MM.1S (cell line): ENCODE measurements at regions not wholly inside any gene's neighbourhood (a gene's known extent, or its start where the extent isn't known, plus 50 kb on each side); places are given as distances from the start of the nearest gene placed in this dataset.

ENCODE experiments used
- DNase-seq: peaks from one replicate; pipeline ENCODE4 v3.0.0-alpha.2; 2015
- H2AFZ ChIP-seq: fragments of 300-600 bp; sonication (generic); 2 replicates; pipeline ENCODE4 v1.6.0; 2016; ENCODE audit warnings: antibody characterized with exemption, low read length
- H3F3A ChIP-seq: fragments of 300-600 bp; sonication (generic); 2 replicates; pipeline ENCODE4 v1.6.1; 2016; ENCODE audit warnings: mild to moderate bottlenecking, antibody characterized with exemption, low read length, moderate library complexity, mixed read lengths; ENCODE audit not compliant: insufficient read depth
- H3K27ac ChIP-seq: fragments of 300-600 bp; sonication (generic); 2 replicates; pipeline ENCODE4 v1.5.1; 2016; ENCODE audit warnings: mild to moderate bottlenecking, low read length
- H3K27me3 ChIP-seq: fragments of 300-600 bp; sonication (generic); replicated peaks from 2 replicates; pipeline ENCODE4 v1.6.0; 2016; ENCODE audit warnings: low read length; ENCODE audit not compliant: insufficient read depth
- H3K36me3 ChIP-seq: fragments of 300-600 bp; sonication (generic); replicated peaks from 2 replicates; pipeline ENCODE4 v1.6.1; 2016; ENCODE audit warnings: mild to moderate bottlenecking, low read length, mixed read lengths; ENCODE audit not compliant: insufficient read depth
- H3K4me1 ChIP-seq: fragments of 300-600 bp; sonication (generic); 2 replicates; pipeline ENCODE4 v1.6.1; 2016; ENCODE audit warnings: low read length, mixed read lengths
- H3K4me2 ChIP-seq: fragments of 300-600 bp; sonication (generic); 2 replicates; pipeline ENCODE4 v1.6.0; 2016; ENCODE audit warnings: low read depth, low read length
- H3K4me3 ChIP-seq: fragments of 300-600 bp; sonication (generic); 2 replicates; pipeline ENCODE4 v1.5.1; 2016; ENCODE audit warnings: low read length, mixed read lengths
- H3K79me2 ChIP-seq: fragments of 300-600 bp; sonication (generic); 2 replicates; pipeline ENCODE4 v1.6.1; 2016; ENCODE audit warnings: mixed run types, low read length, mixed read lengths
- H3K9ac ChIP-seq: fragments of 300-600 bp; sonication (generic); 2 replicates; pipeline ENCODE4 v1.6.1; 2016; ENCODE audit warnings: low read length, mixed read lengths
- H3K9me2 ChIP-seq: fragments of 300-600 bp; sonication (generic); replicated peaks from 2 replicates; pipeline ENCODE4 v1.6.1; 2016; ENCODE audit warnings: mild to moderate bottlenecking, low read length, mixed read lengths; ENCODE audit not compliant: insufficient read depth
- H3K9me3 ChIP-seq: fragments of 300-600 bp; sonication (generic); replicated peaks from 2 replicates; pipeline ENCODE4 v1.6.1; 2016; ENCODE audit warnings: mild to moderate bottlenecking, low read length, mixed read lengths; ENCODE audit not compliant: insufficient read depth
- H4K20me1 ChIP-seq: fragments of 300-600 bp; sonication (generic); 2 replicates; pipeline ENCODE4 v1.6.1; 2016; ENCODE audit warnings: mild to moderate bottlenecking, low read length, moderate library complexity, mixed read lengths; ENCODE audit not compliant: insufficient read depth
- EZH2 ChIP-seq: fragments of 300-600 bp; sonication (generic); optimal IDR thresholded peaks from 2 replicates; pipeline ENCODE3; 2017; ENCODE audit warnings: low read depth, mild to moderate bottlenecking, antibody characterized with exemption, low read length, mixed read lengths
- EZH2phosphoT487 ChIP-seq: fragments of 300-600 bp; sonication (generic); IDR thresholded peaks from 2 replicates; pipeline ENCODE4 v1.6.1; 2018; ENCODE audit warnings: antibody characterized with exemption, low read length
- TF ChIP-seq, protein P1 (sequence below): fragments of 300-600 bp; sonication (generic); IDR thresholded peaks from 2 replicates; pipeline ENCODE4 v1.5.1; 2016; ENCODE audit warnings: antibody characterized with exemption, low read length, mixed read lengths

DNA sequence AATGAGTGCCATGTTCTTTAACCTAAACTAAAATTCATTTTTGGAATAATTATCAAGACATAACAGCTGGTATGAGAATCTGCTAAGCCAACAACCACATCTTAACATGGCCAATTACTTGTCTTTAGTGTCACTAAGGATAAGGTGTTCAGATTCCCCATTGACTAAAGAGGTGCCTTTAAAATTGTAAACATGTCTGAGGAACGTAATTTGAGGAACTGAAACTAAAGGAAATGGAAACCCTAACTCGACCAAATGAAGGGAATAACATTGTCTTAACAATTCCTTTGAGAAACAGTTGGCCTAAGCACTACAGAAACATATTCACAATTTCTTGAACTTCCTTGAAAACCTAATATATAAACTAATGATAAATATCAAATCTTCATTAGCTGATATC, 355.4 kb upstream of the GULP1 start:
- H3K4me2 ChIP-seq: no peak overlapping the region
- DNase-seq: no peak
- no peak overlapping the region for H3K9ac ChIP-seq
- no peaks in the 10 kb centered on the region for H4K20me1 ChIP-seq
- no peaks in the 10 kb centered on the region for H3K27me3 ChIP-seq
- no peaks in the 10 kb centered on the region for H3K4me1 ChIP-seq
- no peaks in the 10 kb centered on the region for H3F3A ChIP-seq
- H3K79me2 ChIP-seq: no peaks in the 10 kb centered on the region
- TF ChIP-seq EZH2phosphoT487 (no peak), EZH2 (no peak)
- TF ChIP-seq, protein P1, sequence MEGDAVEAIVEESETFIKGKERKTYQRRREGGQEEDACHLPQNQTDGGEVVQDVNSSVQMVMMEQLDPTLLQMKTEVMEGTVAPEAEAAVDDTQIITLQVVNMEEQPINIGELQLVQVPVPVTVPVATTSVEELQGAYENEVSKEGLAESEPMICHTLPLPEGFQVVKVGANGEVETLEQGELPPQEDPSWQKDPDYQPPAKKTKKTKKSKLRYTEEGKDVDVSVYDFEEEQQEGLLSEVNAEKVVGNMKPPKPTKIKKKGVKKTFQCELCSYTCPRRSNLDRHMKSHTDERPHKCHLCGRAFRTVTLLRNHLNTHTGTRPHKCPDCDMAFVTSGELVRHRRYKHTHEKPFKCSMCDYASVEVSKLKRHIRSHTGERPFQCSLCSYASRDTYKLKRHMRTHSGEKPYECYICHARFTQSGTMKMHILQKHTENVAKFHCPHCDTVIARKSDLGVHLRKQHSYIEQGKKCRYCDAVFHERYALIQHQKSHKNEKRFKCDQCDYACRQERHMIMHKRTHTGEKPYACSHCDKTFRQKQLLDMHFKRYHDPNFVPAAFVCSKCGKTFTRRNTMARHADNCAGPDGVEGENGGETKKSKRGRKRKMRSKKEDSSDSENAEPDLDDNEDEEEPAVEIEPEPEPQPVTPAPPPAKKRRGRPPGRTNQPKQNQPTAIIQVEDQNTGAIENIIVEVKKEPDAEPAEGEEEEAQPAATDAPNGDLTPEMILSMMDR: no peak
- no peak overlapping the region for H3K4me3 ChIP-seq
- H3K36me3 ChIP-seq: no peaks in the 10 kb centered on the region
- no peak overlapping the region for H2AFZ ChIP-seq
- no peaks in the 10 kb centered on the region for H3K9me2 ChIP-seq
- 0 out of 2 replicates have a peak, but pooled peaks cover 3% of the 10 kb centered on the region for H3K9me3 ChIP-seq
- H3K27ac ChIP-seq: no peak overlapping the region

DNA sequence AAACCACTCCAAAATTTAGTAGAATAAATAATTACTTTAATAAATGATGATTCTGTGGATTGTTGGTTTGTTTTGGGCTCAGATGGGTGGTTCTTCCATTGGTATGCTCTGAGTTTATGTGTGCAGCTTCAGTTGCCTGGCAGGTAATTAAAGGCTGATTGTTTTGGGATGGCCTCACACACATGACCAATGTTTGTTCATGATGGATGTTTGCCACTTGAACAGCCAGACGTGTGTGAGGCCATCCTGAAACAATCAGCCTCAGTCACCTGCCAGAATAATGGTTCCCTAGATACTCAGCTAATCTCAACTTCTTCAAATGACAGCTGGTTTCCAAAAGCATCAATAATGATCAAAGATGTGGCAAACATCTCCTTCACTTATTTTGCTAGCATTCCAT, 352.5 kb upstream of the GULP1 start:
- no peak overlapping the region for H3K4me3 ChIP-seq
- no peak overlapping the region for H3K4me2 ChIP-seq
- H3F3A ChIP-seq: no peaks in the 10 kb centered on the region
- H3K36me3 ChIP-seq: no peaks in the 10 kb centered on the region
- TF ChIP-seq, protein P1: no peak
- TF ChIP-seq EZH2: no peak
- no peak for TF ChIP-seq EZH2phosphoT487
- no peaks in the 10 kb centered on the region for H3K27me3 ChIP-seq
- H3K79me2 ChIP-seq: no peaks in the 10 kb centered on the region
- no peaks in the 10 kb centered on the region for H3K4me1 ChIP-seq
- no peaks in the 10 kb centered on the region for H3K9me3 ChIP-seq
- H4K20me1 ChIP-seq: no peaks in the 10 kb centered on the region
- H3K27ac ChIP-seq: no peak overlapping the region
- no peaks in the 10 kb centered on the region for H3K9me2 ChIP-seq
- no peak for DNase-seq
- H3K9ac ChIP-seq: no peak overlapping the region
- no peak overlapping the region for H2AFZ ChIP-seq

DNA sequence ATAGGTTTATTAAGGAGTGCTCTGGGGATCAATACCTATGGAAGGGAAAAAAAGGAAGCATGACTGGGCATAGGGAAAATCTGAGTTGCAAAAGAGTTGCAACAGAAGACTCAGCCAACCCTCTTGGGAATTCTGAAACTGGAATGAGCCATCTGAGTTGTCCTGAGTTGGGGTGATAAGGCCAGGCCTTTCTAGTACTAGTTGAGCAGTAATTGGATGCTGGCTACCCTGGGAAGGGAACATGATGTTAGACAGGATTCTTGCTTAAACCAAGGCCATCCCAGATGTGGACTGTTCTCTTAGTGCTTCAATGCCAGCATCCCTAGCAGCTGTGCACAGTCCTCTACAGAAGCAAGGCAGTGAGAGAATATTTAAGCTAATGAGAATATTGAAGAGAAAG, 348.8 kb upstream of the GULP1 start:
- no peaks in the 10 kb centered on the region for H3K9me3 ChIP-seq
- H3K36me3 ChIP-seq: no peaks in the 10 kb centered on the region
- no peaks in the 10 kb centered on the region for H3K79me2 ChIP-seq
- no peak for TF ChIP-seq EZH2
- TF ChIP-seq, protein P1: no peak
- TF ChIP-seq EZH2phosphoT487: no peak
- DNase-seq: no peak
- H3K9ac ChIP-seq: no peak overlapping the region
- H3K4me2 ChIP-seq: no peak overlapping the region
- H3K4me3 ChIP-seq: no peak overlapping the region
- H3F3A ChIP-seq: no peaks in the 10 kb centered on the region
- no peak overlapping the region for H2AFZ ChIP-seq
- H3K9me2 ChIP-seq: no peaks in the 10 kb centered on the region
- no peaks in the 10 kb centered on the region for H4K20me1 ChIP-seq
- no peak overlapping the region for H3K27ac ChIP-seq
- H3K27me3 ChIP-seq: no peaks in the 10 kb centered on the region
- H3K4me1 ChIP-seq: no peaks in the 10 kb centered on the region
